GM21526 (cell line): ENCODE measurements at regions not wholly inside any gene's neighbourhood (a gene's known extent, or its start where the extent isn't known, plus 50 kb on each side); places are given as distances from the start of the nearest gene placed in this dataset.
"Not testable (repeated sequence)": the region's sequence is repeated elsewhere in the genome, so short reads cannot be mapped to it uniquely, and the experiment has no call there.

ENCODE experiments used
- ATAC-seq: cut with Tn5 transposase; IDR thresholded peaks from one replicate; pipeline ENCODE4 v1.9.1; 2021; ENCODE audit warnings: moderate library complexity; ENCODE audit not compliant: unreplicated experiment, low FRiP score

- ATAC-seq = no peak
These were observed 67.7 kb downstream of the SMIM20 start for GRCh38 chr4:25981749-25982148.

GRCh38 chr4:25982962-25983361 lies 68.9 kb downstream of the SMIM20 start:
- ATAC-seq = no peak

GRCh38 chr4:25984266-25984665 lies 70.2 kb downstream of the SMIM20 start:
- no peak for ATAC-seq

GRCh38 chr4:25984796-25985195 lies 70.8 kb downstream of the SMIM20 start:
- no peak for ATAC-seq

- ATAC-seq = no peak
These were observed 72.8 kb downstream of the SMIM20 start for GRCh38 chr4:25986807-25987206.

- no peak for ATAC-seq
These were observed 77.3 kb downstream of the SMIM20 start for GRCh38 chr4:25991340-25991739.

GRCh38 chr4:25993395-25994185 lies 79.6 kb downstream of the SMIM20 start:
- peak; percentile 83 for ATAC-seq

GRCh38 chr4:25994577-25994976 lies 80.6 kb downstream of the SMIM20 start:
- ATAC-seq = not testable (repeated sequence)

- no peak for ATAC-seq
These were observed 86.4 kb downstream of the SMIM20 start for GRCh38 chr4:26000274-26000950.

- no peak for ATAC-seq
These were observed 87.4 kb downstream of the SMIM20 start for GRCh38 chr4:26001413-26001812.

GRCh38 chr4:26001816-26002215 lies 87.8 kb downstream of the SMIM20 start:
- no peak for ATAC-seq

GRCh38 chr4:26003056-26003455 lies 89.0 kb downstream of the SMIM20 start:
- ATAC-seq = no peak

- no peak for ATAC-seq
These were observed 90.3 kb downstream of the SMIM20 start for GRCh38 chr4:26004290-26004689.

- ATAC-seq = no peak
These were observed 91.7 kb downstream of the SMIM20 start for GRCh38 chr4:26005764-26006163.

- no peak for ATAC-seq
These were observed 94.7 kb downstream of the SMIM20 start for GRCh38 chr4:26008737-26009136.

- ATAC-seq = no peak
These were observed 95.5 kb downstream of the SMIM20 start for GRCh38 chr4:26009502-26009901.

GRCh38 chr4:26010304-26010703 lies 96.3 kb downstream of the SMIM20 start:
- ATAC-seq = no peak

GRCh38 chr4:26013629-26014028 lies 99.6 kb downstream of the SMIM20 start:
- no peak for ATAC-seq

GRCh38 chr4:26015133-26015651 lies 101.2 kb downstream of the SMIM20 start:
- ATAC-seq = no peak

- ATAC-seq = no peak
These were observed 101.9 kb downstream of the SMIM20 start for GRCh38 chr4:26015906-26016305.

GRCh38 chr4:26017531-26017930 lies 103.5 kb downstream of the SMIM20 start:
- no peak for ATAC-seq
